NB4 (cell line): ENCODE measurements at regions not wholly inside any gene's neighbourhood (a gene's known extent, or its start where the extent isn't known, plus 50 kb on each side); places are given as distances from the start of the nearest gene placed in this dataset.

Experiments
- MAX ChIP-seq: IDR thresholded peaks from 2 replicates; pipeline ENCODE4 v1.6.1; 2011; ENCODE audit warnings: low read depth, low read length
- MYC ChIP-seq: IDR thresholded peaks from 2 replicates; pipeline ENCODE4 v1.6.1; 2011; ENCODE audit warnings: low read depth, low read length
- POLR2A ChIP-seq: IDR thresholded peaks from 2 replicates; pipeline ENCODE4 v1.6.1; 2011; ENCODE audit warnings: mild to moderate bottlenecking; ENCODE audit not compliant: insufficient read length; ENCODE audit errors: extremely low read depth
- TF ChIP-seq, protein P1 (sequence below): IDR thresholded peaks from one replicate; pipeline ENCODE4 v1.5.1; 2012; ENCODE audit warnings: low read depth, low read length

GRCh38 chr2:21822505-21822904 is 698.7 kb downstream of the TDRD15 start:
- TF ChIP-seq POLR2A = no peak
- TF ChIP-seq, protein P1, sequence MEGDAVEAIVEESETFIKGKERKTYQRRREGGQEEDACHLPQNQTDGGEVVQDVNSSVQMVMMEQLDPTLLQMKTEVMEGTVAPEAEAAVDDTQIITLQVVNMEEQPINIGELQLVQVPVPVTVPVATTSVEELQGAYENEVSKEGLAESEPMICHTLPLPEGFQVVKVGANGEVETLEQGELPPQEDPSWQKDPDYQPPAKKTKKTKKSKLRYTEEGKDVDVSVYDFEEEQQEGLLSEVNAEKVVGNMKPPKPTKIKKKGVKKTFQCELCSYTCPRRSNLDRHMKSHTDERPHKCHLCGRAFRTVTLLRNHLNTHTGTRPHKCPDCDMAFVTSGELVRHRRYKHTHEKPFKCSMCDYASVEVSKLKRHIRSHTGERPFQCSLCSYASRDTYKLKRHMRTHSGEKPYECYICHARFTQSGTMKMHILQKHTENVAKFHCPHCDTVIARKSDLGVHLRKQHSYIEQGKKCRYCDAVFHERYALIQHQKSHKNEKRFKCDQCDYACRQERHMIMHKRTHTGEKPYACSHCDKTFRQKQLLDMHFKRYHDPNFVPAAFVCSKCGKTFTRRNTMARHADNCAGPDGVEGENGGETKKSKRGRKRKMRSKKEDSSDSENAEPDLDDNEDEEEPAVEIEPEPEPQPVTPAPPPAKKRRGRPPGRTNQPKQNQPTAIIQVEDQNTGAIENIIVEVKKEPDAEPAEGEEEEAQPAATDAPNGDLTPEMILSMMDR = no peak
- no peak for TF ChIP-seq MAX
- no peak for TF ChIP-seq MYC
